Thyroid gland (tissue), 4 donors: ENCODE measurements at regions not wholly inside any gene's neighbourhood (a gene's known extent, or its start where the extent isn't known, plus 50 kb on each side); places are given as distances from the start of the nearest gene placed in this dataset.

Source experiments
- DNase-seq, 2 donors: peaks; one replicate each; pipeline ENCODE4 v3.0.0-alpha.2; 2019
- H3K27ac ChIP-seq, 3 donors: fragments of 200-600 bp; sonication (generic); 1 replicate in 2 of 3; 2 replicates in 1 of 3; pipeline ENCODE4 v1.5.1; 2016 to 2019; ENCODE audit warnings: mild to moderate bottlenecking in 1 of 3, moderate library complexity in 1 of 3
- H3K27me3 ChIP-seq: fragments of 200-600 bp; sonication (generic); one replicate; pipeline ENCODE4 v1.5.1; 2019
- H3K36me3 ChIP-seq, 2 donors: fragments of 200-600 bp; sonication (generic); one replicate each; pipeline ENCODE4 v1.5.1; 2016 to 2019
- H3K4me1 ChIP-seq, 2 donors: fragments of 200-600 bp; sonication (generic); one replicate each; pipeline ENCODE4 v1.5.1; 2017 to 2019
- H3K4me3 ChIP-seq, 3 donors: fragments of 200-600 bp; sonication (generic); replicated peaks in 1 of 3; 1 replicate in 2 of 3; 2 replicates in 1 of 3; pipeline ENCODE4 v1.5.1; 2016; ENCODE audit warnings: mild to moderate bottlenecking in 1 of 3
- H3K9me3 ChIP-seq: fragments of 200-600 bp; sonication (generic); one replicate; pipeline ENCODE4 v1.5.1; 2017
- CTCF ChIP-seq, 6 experiments: fragments of 200-600 bp in 3 of 6; fragments of 450-650 bp in 3 of 6; sonication (generic) in 3 of 6; IDR thresholded peaks; one replicate each; pipeline ENCODE4 v1.5.1; 2016 to 2019; ENCODE audit warnings: antibody characterized with exemption in 6 of 6, mild to moderate bottlenecking in 2 of 6, inconsistent platforms in 1 of 6, moderate library complexity in 1 of 6
- POLR2A ChIP-seq, 2 donors: fragments of 450-650 bp; IDR thresholded peaks; one replicate each; pipeline ENCODE4 v1.6.1; 2017; ENCODE audit warnings: antibody characterized with exemption in 2 of 2, mild to moderate bottlenecking in 2 of 2, moderate library complexity in 1 of 2
- WGBS, 2 donors: methylation state at CpG; one replicate each; pipeline ENCODE4 v1.1.5; 2017; 5-methylcytosine and 5-hydroxymethylcytosine counted together
- intact Hi-C: fragments of 100-400 bp; cut with DNase I; formaldehyde crosslinking; loops from one replicate; pipeline ENCODE4 v1.15.1; 2023

- intact Hi-C loops, result no loop called here
- H3K4me1 ChIP-seq, result peaks cover 0 to 9% of the 10 kb centered on the region in 2 donors
- no peaks in the 10 kb centered on the region for H3K27me3 ChIP-seq
- H3K36me3 ChIP-seq, result no peaks in the 10 kb centered on the region
- no peak for DNase-seq
- H3K9me3 ChIP-seq, result no peaks in the 10 kb centered on the region
- WGBS, 2 donors, result 91 to 92% methylated on average over 6 of the region's 6 CpGs
- no peak for TF ChIP-seq CTCF (IDR thresholded peaks at IDR 0.05)
- no peak for TF ChIP-seq POLR2A (IDR thresholded peaks at IDR 0.05)
- no peak overlapping the region for H3K27ac ChIP-seq
- H3K4me3 ChIP-seq, result no peak overlapping the region
Observed at GRCh38 chr1:14535619-14536355, 62.7 kb upstream of the KAZN start.

DNA sequence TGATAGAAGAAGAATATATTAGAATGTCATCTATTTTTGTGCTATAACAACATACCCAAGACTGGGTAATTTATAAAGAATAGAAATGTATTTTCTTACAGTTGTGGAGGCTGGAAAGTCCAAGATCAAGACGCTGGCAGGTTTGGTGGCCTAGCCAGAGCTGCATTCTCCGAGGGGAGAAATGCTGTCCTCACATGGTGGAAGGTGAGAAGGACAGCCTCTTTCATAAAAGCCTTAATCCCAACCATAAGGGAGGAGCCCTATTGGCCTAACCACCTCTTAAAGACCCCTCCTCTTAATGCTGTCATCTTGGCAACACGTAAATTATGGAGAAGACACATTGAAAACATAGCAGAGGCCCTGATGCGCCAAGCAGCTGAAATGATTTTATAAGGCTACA lies 60.1 kb upstream of the KAZN start:
- H3K27ac ChIP-seq, result no peak overlapping the region
- H3K27me3 ChIP-seq, result no peaks in the 10 kb centered on the region
- intact Hi-C loops, result no loop called here
- no peak for DNase-seq
- H3K9me3 ChIP-seq, result no peaks in the 10 kb centered on the region
- 91 to 92% methylated on average over 4 of the region's 4 CpGs for WGBS, 2 donors
- peaks cover 5 to 12% of the 10 kb centered on the region in 2 donors for H3K4me1 ChIP-seq
- H3K36me3 ChIP-seq, result no peaks in the 10 kb centered on the region
- H3K4me3 ChIP-seq, result no peak overlapping the region
- peak in 2 of 6 experiments; percentile 4 to 25 for TF ChIP-seq CTCF (IDR thresholded peaks at IDR 0.05)
- no peak for TF ChIP-seq POLR2A (IDR thresholded peaks at IDR 0.05)

- TF ChIP-seq POLR2A (IDR thresholded peaks at IDR 0.05) (no peak), CTCF (IDR thresholded peaks at IDR 0.05) (no peak)
- 91 to 95% methylated on average over 3 of the region's 3 CpGs for WGBS, 2 donors
- Histone ChIP-seq H3K27me3 (no peaks in the 10 kb centered on the region), H3K9me3 (no peaks in the 10 kb centered on the region), H3K27ac (no peak overlapping the region), H3K36me3 (no peaks in the 10 kb centered on the region), H3K4me3 (no peak overlapping the region), H3K4me1 (peaks cover 6 to 15% of the 10 kb centered on the region in 2 donors)
- intact Hi-C loops, result no loop called here
- DNase-seq, result no peak
Observed at GRCh38 chr1:14539309-14539708, 59.2 kb upstream of the KAZN start.

DNA sequence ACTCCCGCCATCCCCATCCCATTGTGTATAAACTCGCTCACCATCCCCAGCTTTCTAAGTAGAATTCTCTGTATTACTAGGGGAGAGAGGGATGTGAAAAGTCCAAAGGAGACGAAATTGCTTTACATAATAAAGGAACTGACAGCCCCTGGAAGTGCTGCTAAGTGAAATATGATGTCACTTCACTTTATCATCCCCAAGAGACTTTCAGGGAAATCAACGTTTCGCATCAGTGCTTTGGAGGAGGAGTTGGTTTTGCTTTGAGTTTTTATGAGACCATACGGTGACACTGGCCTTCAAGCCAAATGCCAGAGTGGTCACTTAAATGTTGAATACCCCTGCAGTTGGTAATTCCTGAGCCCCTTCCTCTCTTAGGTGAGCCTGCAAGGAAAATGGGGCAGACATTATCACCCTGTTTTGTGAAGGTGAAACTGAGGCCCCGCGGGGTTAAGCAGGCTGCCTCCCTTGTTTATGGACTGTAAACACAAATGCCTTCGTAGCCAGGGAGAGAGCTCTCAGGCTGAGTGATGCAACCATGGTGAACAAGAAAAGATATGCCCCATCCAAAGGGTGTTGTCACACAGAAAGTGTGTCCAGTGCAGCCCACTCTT lies 58.4 kb upstream of the KAZN start:
- intact Hi-C loops, result no loop called here
- no peak for DNase-seq
- Histone ChIP-seq H3K36me3 (no peaks in the 10 kb centered on the region), H3K4me3 (no peak overlapping the region), H3K27me3 (no peaks in the 10 kb centered on the region), H3K9me3 (no peaks in the 10 kb centered on the region), H3K27ac (no peak overlapping the region), H3K4me1 (peaks cover 6 to 15% of the 10 kb centered on the region in 2 donors)
- TF ChIP-seq POLR2A (IDR thresholded peaks at IDR 0.05), result no peak
- no peak for TF ChIP-seq CTCF (IDR thresholded peaks at IDR 0.05)
- WGBS, 2 donors, result 50 to 61% methylated on average over 9 of the region's 9 CpGs

GRCh38 chr1:14541348-14541747 lies 57.1 kb upstream of the KAZN start:
- WGBS, 2 donors, result 46 to 64% methylated on average over 5 of the region's 5 CpGs
- Histone ChIP-seq H3K4me3 (no peak overlapping the region), H3K27ac (no peak overlapping the region), H3K36me3 (no peaks in the 10 kb centered on the region), H3K4me1 (peaks cover 6 to 15% of the 10 kb centered on the region in 2 donors), H3K27me3 (no peaks in the 10 kb centered on the region), H3K9me3 (no peaks in the 10 kb centered on the region)
- TF ChIP-seq CTCF (IDR thresholded peaks at IDR 0.05) (no peak), POLR2A (IDR thresholded peaks at IDR 0.05) (no peak)
- intact Hi-C loops, result no loop called here
- DNase-seq, result no peak
